Glutamatergic neuron (in vitro differentiated cells): ENCODE measurements at regions not wholly inside any gene's neighbourhood (a gene's known extent, or its start where the extent isn't known, plus 50 kb on each side); places are given as distances from the start of the nearest gene placed in this dataset.

Experiments used
- DNase-seq: peaks from one replicate; pipeline ENCODE4 v3.0.0; 2022
- H3K27ac Mint-ChIP-seq: one replicate; pipeline ENCODE4 v1.8.0; 2020; ENCODE audit warnings: mild to moderate bottlenecking, mixed read lengths, inconsistent platforms; ENCODE audit not compliant: unreplicated experiment
- H3K27me3 Mint-ChIP-seq: one replicate; pipeline ENCODE4 v1.8.0; 2020; ENCODE audit warnings: mild to moderate bottlenecking, moderate library complexity, mixed read lengths, inconsistent platforms; ENCODE audit not compliant: unreplicated experiment
- H3K36me3 Mint-ChIP-seq: one replicate; pipeline ENCODE4 v1.8.0; 2020; ENCODE audit warnings: mild to moderate bottlenecking, mixed read lengths, inconsistent platforms; ENCODE audit not compliant: unreplicated experiment
- H3K4me1 Mint-ChIP-seq: one replicate; pipeline ENCODE4 v1.8.0; 2020; ENCODE audit warnings: mild to moderate bottlenecking, low read depth, mixed read lengths, inconsistent platforms; ENCODE audit not compliant: unreplicated experiment
- H3K4me3 Mint-ChIP-seq: one replicate; pipeline ENCODE4 v1.8.0; 2020; ENCODE audit warnings: mild to moderate bottlenecking, mixed read lengths, inconsistent platforms; ENCODE audit not compliant: unreplicated experiment
- H3K9me3 Mint-ChIP-seq: one replicate; pipeline ENCODE4 v1.8.0; 2020; ENCODE audit warnings: mild to moderate bottlenecking, moderate library complexity, mixed read lengths, inconsistent platforms; ENCODE audit not compliant: unreplicated experiment
- CTCF ChIP-seq: fragments of 200-600 bp; sonication (generic); IDR thresholded peaks from one replicate; pipeline ENCODE4 v1.5.0; 2021; ENCODE audit not compliant: partially characterized antibody, unreplicated experiment

GRCh38 chr6:62466607-62467006 is 180.6 kb upstream of the KHDRBS2 start:
- no peak for TF ChIP-seq CTCF
- no peaks in the 10 kb centered on the region for H3K36me3 Mint-ChIP-seq

GRCh38 chr6:62465206-62465605 is 179.2 kb upstream of the KHDRBS2 start:
- H3K27ac Mint-ChIP-seq = no peak overlapping the region
- no peak for TF ChIP-seq CTCF
- H3K27me3 Mint-ChIP-seq = no peaks in the 10 kb centered on the region
- H3K4me3 Mint-ChIP-seq = no peak overlapping the region
- no peak for DNase-seq
- no peaks in the 10 kb centered on the region for H3K9me3 Mint-ChIP-seq
- no peaks in the 10 kb centered on the region for H3K36me3 Mint-ChIP-seq
- no peaks in the 10 kb centered on the region for H3K4me1 Mint-ChIP-seq

More at GRCh38 chr6:62466607-62467006, 180.6 kb upstream of the KHDRBS2 start:
- Mint-ChIP-seq H3K9me3 (no peaks in the 10 kb centered on the region), H3K4me3 (no peak overlapping the region), H3K27me3 (no peaks in the 10 kb centered on the region), H3K4me1 (no peaks in the 10 kb centered on the region), H3K27ac (no peak overlapping the region)
- DNase-seq = no peak

GRCh38 chr6:62452586-62452985 is 166.6 kb upstream of the KHDRBS2 start:
- DNase-seq = no peak
- no peak overlapping the region for H3K4me3 Mint-ChIP-seq
- H3K4me1 Mint-ChIP-seq = peaks cover 4% of the 10 kb centered on the region
- H3K27me3 Mint-ChIP-seq = no peaks in the 10 kb centered on the region
- no peaks in the 10 kb centered on the region for H3K36me3 Mint-ChIP-seq
- no peak overlapping the region for H3K27ac Mint-ChIP-seq
- peaks cover 2% of the 10 kb centered on the region for H3K9me3 Mint-ChIP-seq
- TF ChIP-seq CTCF = no peak

GRCh38 chr6:62446647-62447316 is 160.8 kb upstream of the KHDRBS2 start:
- no peak overlapping the region for H3K27ac Mint-ChIP-seq
- DNase-seq = no peak
- H3K4me3 Mint-ChIP-seq = no peak overlapping the region
- H3K9me3 Mint-ChIP-seq = no peaks in the 10 kb centered on the region
- peaks cover 2% of the 10 kb centered on the region for H3K4me1 Mint-ChIP-seq
- no peak for TF ChIP-seq CTCF
- no peaks in the 10 kb centered on the region for H3K36me3 Mint-ChIP-seq
- no peaks in the 10 kb centered on the region for H3K27me3 Mint-ChIP-seq

- no peak overlapping the region for H3K27ac Mint-ChIP-seq
- H3K9me3 Mint-ChIP-seq = peaks cover 3% of the 10 kb centered on the region
- TF ChIP-seq CTCF = no peak
- H3K36me3 Mint-ChIP-seq = no peaks in the 10 kb centered on the region
- H3K4me3 Mint-ChIP-seq = no peak overlapping the region
- H3K27me3 Mint-ChIP-seq = no peaks in the 10 kb centered on the region
- DNase-seq = no peak
- peaks cover 9% of the 10 kb centered on the region for H3K4me1 Mint-ChIP-seq
Observed at GRCh38 chr6:62445521-62445920, 159.5 kb upstream of the KHDRBS2 start.
